ENCODE measurements at regions not wholly inside any gene's neighbourhood (a gene's known extent, or its start where the extent isn't known, plus 50 kb on each side); places are given as distances from the start of the nearest gene placed in this dataset.

- Histone ChIP-seq H4K20me1 (ENCODE audit: insufficient read depth) (no peaks in the 10 kb centered on the region), H3K27me3 (ENCODE audit: insufficient read depth, low read depth, low read length) (no peaks in the 10 kb centered on the region), H2AFZ (ENCODE audit: low read depth, low read length) (no peak overlapping the region), H3K79me2 (replicated peaks; ENCODE audit: insufficient read depth, low read length) (no peaks in the 10 kb centered on the region), H3F3A (ENCODE audit: insufficient read depth, low read length, poor library complexity, severe bottlenecking) (no peaks in the 10 kb centered on the region), H3K4me3 (ENCODE audit: low read length) (no peak overlapping the region), H3K9me2 (ENCODE audit: insufficient read depth, low read length) (no peaks in the 10 kb centered on the region), H3K36me3 (ENCODE audit: insufficient read depth, low read length) (no peaks in the 10 kb centered on the region), H3K9me3 (ENCODE audit: low read length) (no peaks in the 10 kb centered on the region), H3K4me2 (ENCODE audit: low read length) (no peak overlapping the region), H3K27ac (ENCODE audit: low read length) (no peak overlapping the region), H3K9ac (ENCODE audit: low read length) (no peak overlapping the region)
- TF ChIP-seq RAD21 (conservative IDR thresholded peaks at IDR 0.05) (no peak), POLR2AphosphoS5 (IDR thresholded peaks at IDR 0.05) (no peak), EZH2 (IDR thresholded peaks at IDR 0.05; ENCODE audit: borderline replicate concordance, insufficient read depth, low read length, poor library complexity, severe bottlenecking) (no peak), CTCF (IDR thresholded peaks at IDR 0.05; ENCODE audit: poor library complexity, severe bottlenecking) (no peak)
These were observed 661.6 kb downstream of the QKI start for GRCh38 chr6:164075981-164076615.

DNA sequence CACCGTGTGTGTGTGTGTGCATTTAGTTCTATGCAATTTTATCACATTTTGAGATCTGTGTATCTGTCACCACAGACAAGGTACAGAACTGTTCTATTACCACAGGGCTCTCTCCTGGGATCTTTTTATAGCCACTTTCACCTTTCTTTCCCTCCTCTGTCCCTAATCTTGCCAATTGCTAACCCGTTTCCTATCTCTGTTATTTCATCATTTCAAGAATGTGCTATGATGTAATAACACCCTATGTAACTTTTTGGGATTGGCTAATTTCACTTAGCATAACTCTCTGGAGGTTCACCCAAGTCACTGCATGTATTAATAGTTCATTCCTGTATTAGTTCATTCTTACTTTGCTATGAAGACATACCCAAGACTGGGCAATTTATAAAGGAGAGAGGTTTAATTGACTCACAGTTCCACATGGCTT is 657.7 kb downstream of the QKI start:
- Histone ChIP-seq H3K9me3 (ENCODE audit: low read length) (no peaks in the 10 kb centered on the region), H3K9me2 (ENCODE audit: insufficient read depth, low read length) (no peaks in the 10 kb centered on the region), H4K20me1 (ENCODE audit: insufficient read depth) (no peaks in the 10 kb centered on the region), H3K79me2 (replicated peaks; ENCODE audit: insufficient read depth, low read length) (no peaks in the 10 kb centered on the region), H3F3A (ENCODE audit: insufficient read depth, low read length, poor library complexity, severe bottlenecking) (no peaks in the 10 kb centered on the region), H3K27me3 (ENCODE audit: insufficient read depth, low read depth, low read length) (no peaks in the 10 kb centered on the region), H3K36me3 (ENCODE audit: insufficient read depth, low read length) (no peaks in the 10 kb centered on the region), H3K4me2 (ENCODE audit: low read length) (no peak overlapping the region), H3K9ac (ENCODE audit: low read length) (no peak overlapping the region), H3K27ac (ENCODE audit: low read length) (no peak overlapping the region), H3K4me3 (ENCODE audit: low read length) (no peak overlapping the region), H2AFZ (ENCODE audit: low read depth, low read length) (no peak overlapping the region)
- TF ChIP-seq EZH2 (IDR thresholded peaks at IDR 0.05; ENCODE audit: borderline replicate concordance, insufficient read depth, low read length, poor library complexity, severe bottlenecking) (no peak), CTCF (IDR thresholded peaks at IDR 0.05; ENCODE audit: poor library complexity, severe bottlenecking) (no peak), TAF1 (IDR thresholded peaks at IDR 0.05; ENCODE audit: low read depth) (no peak), SMC3 (conservative IDR thresholded peaks at IDR 0.05; ENCODE audit: poor library complexity) (no peak), EP300 (conservative IDR thresholded peaks at IDR 0.05; ENCODE audit: poor library complexity, severe bottlenecking) (no peak), RAD21 (conservative IDR thresholded peaks at IDR 0.05) (no peak)
- TF ChIP-seq, protein P1, sequence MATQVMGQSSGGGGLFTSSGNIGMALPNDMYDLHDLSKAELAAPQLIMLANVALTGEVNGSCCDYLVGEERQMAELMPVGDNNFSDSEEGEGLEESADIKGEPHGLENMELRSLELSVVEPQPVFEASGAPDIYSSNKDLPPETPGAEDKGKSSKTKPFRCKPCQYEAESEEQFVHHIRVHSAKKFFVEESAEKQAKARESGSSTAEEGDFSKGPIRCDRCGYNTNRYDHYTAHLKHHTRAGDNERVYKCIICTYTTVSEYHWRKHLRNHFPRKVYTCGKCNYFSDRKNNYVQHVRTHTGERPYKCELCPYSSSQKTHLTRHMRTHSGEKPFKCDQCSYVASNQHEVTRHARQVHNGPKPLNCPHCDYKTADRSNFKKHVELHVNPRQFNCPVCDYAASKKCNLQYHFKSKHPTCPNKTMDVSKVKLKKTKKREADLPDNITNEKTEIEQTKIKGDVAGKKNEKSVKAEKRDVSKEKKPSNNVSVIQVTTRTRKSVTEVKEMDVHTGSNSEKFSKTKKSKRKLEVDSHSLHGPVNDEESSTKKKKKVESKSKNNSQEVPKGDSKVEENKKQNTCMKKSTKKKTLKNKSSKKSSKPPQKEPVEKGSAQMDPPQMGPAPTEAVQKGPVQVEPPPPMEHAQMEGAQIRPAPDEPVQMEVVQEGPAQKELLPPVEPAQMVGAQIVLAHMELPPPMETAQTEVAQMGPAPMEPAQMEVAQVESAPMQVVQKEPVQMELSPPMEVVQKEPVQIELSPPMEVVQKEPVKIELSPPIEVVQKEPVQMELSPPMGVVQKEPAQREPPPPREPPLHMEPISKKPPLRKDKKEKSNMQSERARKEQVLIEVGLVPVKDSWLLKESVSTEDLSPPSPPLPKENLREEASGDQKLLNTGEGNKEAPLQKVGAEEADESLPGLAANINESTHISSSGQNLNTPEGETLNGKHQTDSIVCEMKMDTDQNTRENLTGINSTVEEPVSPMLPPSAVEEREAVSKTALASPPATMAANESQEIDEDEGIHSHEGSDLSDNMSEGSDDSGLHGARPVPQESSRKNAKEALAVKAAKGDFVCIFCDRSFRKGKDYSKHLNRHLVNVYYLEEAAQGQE (IDR thresholded peaks at IDR 0.05; ENCODE audit: borderline replicate concordance) = no peak

All from neural cell (in vitro differentiated cells).